H1 (cell line): ENCODE measurements at regions not wholly inside any gene's neighbourhood (a gene's known extent, or its start where the extent isn't known, plus 50 kb on each side); places are given as distances from the start of the nearest gene placed in this dataset.

Experiments
- CTCF ChIA-PET: fragments of 300-600 bp; sonication (Branson Sonifier 250); formaldehyde crosslinking; loops from one replicate; lab custom pipeline; 2021; ENCODE audit not compliant: partially characterized antibody; lab: Charles Lee
- POLR2A ChIA-PET: fragments of 300-600 bp; sonication (Branson Sonifier 250); formaldehyde crosslinking; loops from one replicate; lab custom pipeline; 2021; ENCODE audit warnings: inconsistent platforms; ENCODE audit not compliant: partially characterized antibody; lab: Charles Lee
- DNase-seq, 2 experiments: peaks; one replicate each; pipeline versions ENCODE4 v3.0.0 to v3.0.0-alpha.2; 2010 to 2022; ENCODE audit warnings: low spot score in 2 of 2, low read depth in 1 of 2, mixed read lengths in 1 of 2
- FAIRE-seq: peaks from 2 replicates; lab custom pipeline; 2011; peaks lifted over from hg19 to GRCh38; lab: Jason Lieb, UNC
- H2AFZ ChIP-seq: 2 replicates; pipeline ENCODE4 v1.8.1; 2012; ENCODE audit warnings: low read length, inconsistent platforms
- H2AK5ac ChIP-seq: 2 replicates; pipeline ENCODE4 v1.6.1; 2013; ENCODE audit warnings: low read depth, low read length
- H2BK120ac ChIP-seq: replicated peaks from 2 replicates; pipeline ENCODE3; 2013; ENCODE audit warnings: low read depth, low read length, inconsistent platforms
- H2BK12ac ChIP-seq: 2 replicates; pipeline ENCODE4 v1.6.1; 2013; ENCODE audit warnings: low read depth, low read length
- H2BK15ac ChIP-seq: 2 replicates; pipeline ENCODE4 v1.6.1; 2013; ENCODE audit warnings: low read length
- H2BK20ac ChIP-seq: 2 replicates; pipeline ENCODE4 v1.6.1; 2013; ENCODE audit warnings: low read length
- H2BK5ac ChIP-seq: 2 replicates; pipeline ENCODE4 v1.6.1; 2013; ENCODE audit warnings: low read depth, low read length
- H3K14ac ChIP-seq: 2 replicates; pipeline ENCODE4 v1.6.1; 2013; ENCODE audit warnings: inconsistent platforms; ENCODE audit not compliant: insufficient read length
- H3K18ac ChIP-seq: 2 replicates; pipeline ENCODE4 v1.6.1; 2013; ENCODE audit warnings: low read length; ENCODE audit errors: extremely low read depth
- H3K23ac ChIP-seq: 2 replicates; pipeline ENCODE4 v1.6.1; 2013; ENCODE audit warnings: inconsistent platforms; ENCODE audit not compliant: insufficient read length
- H3K23me2 ChIP-seq: 2 replicates; pipeline ENCODE4 v1.6.1; 2013; ENCODE audit warnings: low read depth, low read length
- H3K27ac ChIP-seq: 2 replicates; pipeline ENCODE4 v1.6.1; 2011; ENCODE audit warnings: low read depth, low read length, inconsistent platforms
- H3K27me3 ChIP-seq, 4 experiments: replicated peaks in 1 of 4; 1 replicate in 1 of 4; 2 replicates in 3 of 4; pipeline versions ENCODE4 v1.6.1 to v1.8.1; 2011 to 2013; ENCODE audit warnings: low read length in 3 of 4, mild to moderate bottlenecking in 3 of 4, inconsistent platforms in 2 of 4, mixed read lengths in 2 of 4, moderate library complexity in 1 of 4; ENCODE audit not compliant: control insufficient read depth in 3 of 4, insufficient read depth in 3 of 4; ENCODE audit errors: extremely low read depth in 1 of 4
- H3K36me3 ChIP-seq, 4 experiments: 2 replicates each; pipeline versions ENCODE4 v1.6.1 to v1.8.1; 2011 to 2013; ENCODE audit warnings: mild to moderate bottlenecking in 4 of 4, low read length in 3 of 4, moderate library complexity in 2 of 4, control low read depth in 1 of 4, inconsistent platforms in 1 of 4; ENCODE audit not compliant: insufficient read depth in 4 of 4, control insufficient read depth in 2 of 4
- H3K4ac ChIP-seq: replicated peaks from 2 replicates; pipeline ENCODE3; 2013; ENCODE audit warnings: low read length, low read depth, mixed read lengths, inconsistent platforms; ENCODE audit not compliant: insufficient read length
- H3K4me1 ChIP-seq, 4 experiments: replicated peaks in 1 of 4; 1 replicate in 1 of 4; 2 replicates in 3 of 4; pipeline versions ENCODE4 v1.6.1 to v1.8.1; 2011 to 2013; ENCODE audit warnings: low read length in 3 of 4, inconsistent platforms in 2 of 4, mixed read lengths in 1 of 4; ENCODE audit not compliant: insufficient read depth in 4 of 4, control insufficient read depth in 3 of 4
- H3K4me2 ChIP-seq, 2 experiments: 2 replicates each; pipeline versions ENCODE4 v1.6.1 to v1.8.1; 2011 to 2013; ENCODE audit warnings: low read depth in 2 of 2, low read length in 2 of 2, control low read depth in 1 of 2, inconsistent platforms in 1 of 2, mild to moderate bottlenecking in 1 of 2; ENCODE audit not compliant: insufficient read depth in 1 of 2
- H3K4me3 ChIP-seq, 4 experiments: fragments of 200-600, 300-600 bp in 1 of 4; sonication (generic), shearing (Covaris generic), sonication (Bioruptor Twin) in 1 of 4; 2 replicates each; pipeline versions ENCODE4 v1.5.1 to v1.8.1; 2011 to 2016; ENCODE audit warnings: low read length in 4 of 4, low read depth in 3 of 4, control low read depth in 2 of 4, inconsistent platforms in 2 of 4, mild to moderate bottlenecking in 2 of 4, mixed read lengths in 1 of 4, moderate library complexity in 1 of 4; ENCODE audit not compliant: insufficient read depth in 2 of 4; ENCODE audit errors: extremely low read depth in 1 of 4
- H3K56ac ChIP-seq: replicated peaks from 2 replicates; pipeline ENCODE3; 2013; ENCODE audit warnings: low read depth, mild to moderate bottlenecking, mixed read lengths, low read length, inconsistent platforms; ENCODE audit not compliant: insufficient read length
- H3K79me1 ChIP-seq: 2 replicates; pipeline ENCODE4 v1.6.1; 2013; ENCODE audit warnings: low read depth, low read length, control low read depth
- H3K79me2 ChIP-seq, 2 experiments: 2 replicates each; pipeline versions ENCODE4 v1.6.1 to v1.8.1; 2012 to 2013; ENCODE audit warnings: low read length in 2 of 2, mild to moderate bottlenecking in 2 of 2, inconsistent platforms in 1 of 2; ENCODE audit not compliant: insufficient read depth in 2 of 2, control insufficient read depth in 1 of 2
- H3K9ac ChIP-seq, 4 experiments: replicated peaks in 1 of 4; 1 replicate in 1 of 4; 2 replicates in 3 of 4; pipeline versions ENCODE4 v1.6.1 to v1.8.1; 2011 to 2013; ENCODE audit warnings: low read depth in 3 of 4, low read length in 3 of 4, control low read depth in 2 of 4, mild to moderate bottlenecking in 2 of 4, moderate library complexity in 2 of 4, inconsistent platforms in 1 of 4; ENCODE audit errors: extremely low read depth in 1 of 4
- H3K9me3 ChIP-seq, 2 experiments: 2 replicates each; pipeline versions ENCODE4 v1.6.1 to v1.8.1; 2012 to 2013; ENCODE audit warnings: mild to moderate bottlenecking in 2 of 2, moderate library complexity in 2 of 2, control low read depth in 1 of 2, inconsistent platforms in 1 of 2, low read depth in 1 of 2, low read length in 1 of 2, mixed read lengths in 1 of 2; ENCODE audit not compliant: insufficient read depth in 2 of 2
- H4K20me1 ChIP-seq, 2 experiments: replicated peaks in 1 of 2; 2 replicates each; pipeline versions ENCODE3 to v1.8.1; 2011 to 2013; ENCODE audit warnings: inconsistent platforms in 2 of 2, low read length in 2 of 2, mild to moderate bottlenecking in 1 of 2; ENCODE audit not compliant: insufficient read depth in 2 of 2, control insufficient read depth in 1 of 2
- H4K5ac ChIP-seq: 2 replicates; pipeline ENCODE4 v1.6.1; 2013; ENCODE audit warnings: low read length, low read depth, mixed read lengths, inconsistent platforms; ENCODE audit not compliant: insufficient read length
- H4K8ac ChIP-seq: 2 replicates; pipeline ENCODE4 v1.8.0; 2013; ENCODE audit warnings: mild to moderate bottlenecking, moderate library complexity, low read length, inconsistent platforms; ENCODE audit not compliant: insufficient read depth; ENCODE audit errors: extremely low read depth
- H4K91ac ChIP-seq: replicated peaks from 2 replicates; pipeline ENCODE3; 2013; ENCODE audit warnings: low read length, mixed read lengths, inconsistent platforms; ENCODE audit not compliant: insufficient read length
- CTBP2 ChIP-seq: IDR thresholded peaks from 2 replicates; pipeline ENCODE4 v1.7.0; 2011; ENCODE audit warnings: borderline replicate concordance, mild to moderate bottlenecking, moderate library complexity, mixed read lengths, low read length; ENCODE audit not compliant: insufficient read depth, insufficient read length
- EZH2 ChIP-seq: fragments of 200-600 bp; sonication (generic); IDR thresholded peaks from 2 replicates; pipeline ENCODE4 v1.7.1; 2012; ENCODE audit warnings: low read depth, mild to moderate bottlenecking, moderate library complexity, low read length, inconsistent platforms; ENCODE audit not compliant: severe bottlenecking
- JUN ChIP-seq: IDR thresholded peaks from 2 replicates; pipeline ENCODE4 v1.6.1; 2011; ENCODE audit warnings: low read depth, mild to moderate bottlenecking, improper control_type of control experiment, low read length
- KDM4A ChIP-seq: IDR thresholded peaks from one replicate; pipeline ENCODE4 v1.7.1; 2012; ENCODE audit warnings: low read depth, mild to moderate bottlenecking, moderate library complexity, low read length, inconsistent platforms; ENCODE audit not compliant: severe bottlenecking
- RAD21 ChIP-seq, 2 experiments: IDR thresholded peaks in 1 of 2; conservative IDR thresholded peaks in 1 of 2; 2 replicates each; pipeline ENCODE4 v1.6.1; 2011; ENCODE audit warnings: low read depth in 2 of 2, low read length in 2 of 2, improper control_type of control experiment in 1 of 2, inconsistent platforms in 1 of 2, mild to moderate bottlenecking in 1 of 2, moderate library complexity in 1 of 2
- RFX5 ChIP-seq: IDR thresholded peaks from 2 replicates; pipeline ENCODE4 v1.6.1; 2011; ENCODE audit warnings: low read depth, low read length, improper control_type of control experiment, borderline replicate concordance
- TBP ChIP-seq: IDR thresholded peaks from 2 replicates; pipeline ENCODE4 v1.6.1; 2011; ENCODE audit warnings: low read depth, low read length, improper control_type of control experiment
- ZNF274 ChIP-seq: IDR thresholded peaks from 2 replicates; pipeline ENCODE4 v1.7.0; 2012; ENCODE audit warnings: low read length, borderline replicate concordance; ENCODE audit errors: extremely low read depth
- WGBS, 2 experiments: shearing (Covaris generic) in 1 of 2; methylation state at CpG; one replicate each; pipeline versions ENCODE4 v1.1.6 to v1.1.7; 2013 to 2015; ENCODE audit warnings: low lambda C conversion rate in 2 of 2, mixed read lengths in 2 of 2, inconsistent platforms in 1 of 2, low coverage in 1 of 2, missing lambda C conversion rate in 1 of 2; ENCODE audit not compliant: insufficient replicate concordance in 2 of 2, insufficient coverage in 1 of 2, insufficient read length in 1 of 2; ENCODE audit errors: extremely low coverage in 1 of 2, missing lambda C conversion rate in 1 of 2; 5-methylcytosine and 5-hydroxymethylcytosine counted together
- TF ChIP-seq, protein P1 (sequence below): IDR thresholded peaks from 2 replicates; pipeline ENCODE4 v1.6.1; 2012; ENCODE audit warnings: low read length, inconsistent platforms
- TF ChIP-seq, protein P2 (sequence below): IDR thresholded peaks from 2 replicates; pipeline ENCODE4 v1.6.1; 2012; ENCODE audit warnings: inconsistent platforms
- TF ChIP-seq, protein P3 (sequence below): IDR thresholded peaks from 2 replicates; pipeline ENCODE4 v1.6.1; 2011; ENCODE audit warnings: low read depth, mild to moderate bottlenecking, low read length; ENCODE audit not compliant: insufficient read depth

- Histone ChIP-seq H3K79me2 (no peaks in the 10 kb centered on the region), H3K4me2 (no peak overlapping the region), H2AFZ (no peak overlapping the region), H3K4ac (no peak overlapping the region), H2BK20ac (no peak overlapping the region), H2BK12ac (no peak overlapping the region), H3K9me3 (no peaks in the 10 kb centered on the region), H3K23ac (no peak overlapping the region), H3K23me2 (no peaks in the 10 kb centered on the region), H2BK15ac (no peak overlapping the region), H3K14ac (no peak overlapping the region), H3K4me1 (no peaks in the 10 kb centered on the region), H3K9ac (no peak overlapping the region), H4K5ac (no peak overlapping the region), H4K20me1 (no peaks in the 10 kb centered on the region), H4K91ac (no peak overlapping the region), H3K18ac (no peak overlapping the region), H3K79me1 (no peaks in the 10 kb centered on the region), H4K8ac (no peak overlapping the region), H3K36me3 (no peaks in the 10 kb centered on the region), H2AK5ac (no peak overlapping the region), H3K27ac (no peak overlapping the region), H3K27me3 (no peaks in the 10 kb centered on the region), H2BK5ac (no peak overlapping the region), H3K4me3 (no peak overlapping the region), H2BK120ac (no peak overlapping the region), H3K56ac (no peak overlapping the region)
- 84% methylated on average over 2 of the region's 2 CpGs; no CpG with 5 or more reads in 1 of the 2 experiments for WGBS, 2 experiments
- no peak for FAIRE-seq
- POLR2A ChIA-PET = no interaction called here
- CTCF ChIA-PET = interaction anchor here (1.0 to 3.6 kb wide), 2 partner anchors 11 to 19 kb away, joined by 6 to 18 read pairs; no protein-coding TSS in a partner anchor
- no peak for DNase-seq
- TF ChIP-seq TBP = no peak
- no peak for TF ChIP-seq KDM4A
- no peak for TF ChIP-seq RFX5
- TF ChIP-seq EZH2 = no peak
- TF ChIP-seq ZNF274 = no peak
- TF ChIP-seq, protein P1, sequence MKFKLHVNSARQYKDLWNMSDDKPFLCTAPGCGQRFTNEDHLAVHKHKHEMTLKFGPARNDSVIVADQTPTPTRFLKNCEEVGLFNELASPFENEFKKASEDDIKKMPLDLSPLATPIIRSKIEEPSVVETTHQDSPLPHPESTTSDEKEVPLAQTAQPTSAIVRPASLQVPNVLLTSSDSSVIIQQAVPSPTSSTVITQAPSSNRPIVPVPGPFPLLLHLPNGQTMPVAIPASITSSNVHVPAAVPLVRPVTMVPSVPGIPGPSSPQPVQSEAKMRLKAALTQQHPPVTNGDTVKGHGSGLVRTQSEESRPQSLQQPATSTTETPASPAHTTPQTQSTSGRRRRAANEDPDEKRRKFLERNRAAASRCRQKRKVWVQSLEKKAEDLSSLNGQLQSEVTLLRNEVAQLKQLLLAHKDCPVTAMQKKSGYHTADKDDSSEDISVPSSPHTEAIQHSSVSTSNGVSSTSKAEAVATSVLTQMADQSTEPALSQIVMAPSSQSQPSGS = no peak
- no peak for TF ChIP-seq JUN
- TF ChIP-seq, protein P2, sequence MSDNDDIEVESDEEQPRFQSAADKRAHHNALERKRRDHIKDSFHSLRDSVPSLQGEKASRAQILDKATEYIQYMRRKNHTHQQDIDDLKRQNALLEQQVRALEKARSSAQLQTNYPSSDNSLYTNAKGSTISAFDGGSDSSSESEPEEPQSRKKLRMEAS = no peak
- TF ChIP-seq, protein P3, sequence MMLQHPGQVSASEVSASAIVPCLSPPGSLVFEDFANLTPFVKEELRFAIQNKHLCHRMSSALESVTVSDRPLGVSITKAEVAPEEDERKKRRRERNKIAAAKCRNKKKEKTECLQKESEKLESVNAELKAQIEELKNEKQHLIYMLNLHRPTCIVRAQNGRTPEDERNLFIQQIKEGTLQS = no peak
- no peak for TF ChIP-seq RAD21 (IDR thresholded peaks at IDR 0.05 in 1 of 2, conservative IDR thresholded peaks at IDR 0.05 in 1 of 2; ENCODE audit: low read depth in 2 of 2, low read length in 2 of 2)
- no peak for TF ChIP-seq CTBP2
Measured at GRCh38 chr11:15807827-15808226, 548.5 kb downstream of the SOX6 start.
